IMR-90 (cell line): ENCODE measurements at regions not wholly inside any gene's neighbourhood (a gene's known extent, or its start where the extent isn't known, plus 50 kb on each side); places are given as distances from the start of the nearest gene placed in this dataset.

Experiments
- BHLHE40 ChIP-seq: fragments of 150-350 bp; IDR thresholded peaks from 2 replicates; pipeline ENCODE4 v1.6.1; 2016; ENCODE audit warnings: mild to moderate bottlenecking, low read depth, low read length
- CEBPB ChIP-seq: IDR thresholded peaks from 2 replicates; pipeline ENCODE4 v1.6.1; 2012; ENCODE audit warnings: low read depth, low read length, improper control_type of control experiment
- FOS ChIP-seq: fragments of 150-350 bp; IDR thresholded peaks from 2 replicates; pipeline ENCODE4 v1.6.1; 2016; ENCODE audit warnings: low read depth, low read length
- MAZ ChIP-seq: IDR thresholded peaks from 2 replicates; pipeline ENCODE4 v1.6.1; 2012; ENCODE audit warnings: low read depth, mild to moderate bottlenecking, low read length, improper control_type of control experiment, moderate library complexity, borderline replicate concordance
- NFE2L2 ChIP-seq: fragments of 150-350 bp; IDR thresholded peaks from 2 replicates; pipeline ENCODE4 v1.6.1; 2016; ENCODE audit warnings: low read depth, mild to moderate bottlenecking, low read length
- POLR2A ChIP-seq: IDR thresholded peaks from 2 replicates; pipeline ENCODE4 v1.6.1; 2012; ENCODE audit warnings: mild to moderate bottlenecking, low read depth, low read length
- RAD21 ChIP-seq: IDR thresholded peaks from 2 replicates; pipeline ENCODE4 v1.6.1; 2012; ENCODE audit warnings: low read length, improper control_type of control experiment
- RCOR1 ChIP-seq: IDR thresholded peaks from 2 replicates; pipeline ENCODE4 v1.6.1; 2012; ENCODE audit warnings: mild to moderate bottlenecking, low read length, improper control_type of control experiment; ENCODE audit not compliant: insufficient replicate concordance
- SMC3 ChIP-seq: fragments of 150-350 bp; IDR thresholded peaks from 2 replicates; pipeline ENCODE4 v1.6.1; 2016; ENCODE audit warnings: low read depth, mild to moderate bottlenecking, antibody characterized with exemption, low read length, moderate library complexity
- TF ChIP-seq, protein P1 (sequence below): conservative IDR thresholded peaks from 2 replicates; pipeline ENCODE4 v1.5.1; 2012; ENCODE audit warnings: mild to moderate bottlenecking, low read depth, low read length, improper control_type of control experiment

DNA sequence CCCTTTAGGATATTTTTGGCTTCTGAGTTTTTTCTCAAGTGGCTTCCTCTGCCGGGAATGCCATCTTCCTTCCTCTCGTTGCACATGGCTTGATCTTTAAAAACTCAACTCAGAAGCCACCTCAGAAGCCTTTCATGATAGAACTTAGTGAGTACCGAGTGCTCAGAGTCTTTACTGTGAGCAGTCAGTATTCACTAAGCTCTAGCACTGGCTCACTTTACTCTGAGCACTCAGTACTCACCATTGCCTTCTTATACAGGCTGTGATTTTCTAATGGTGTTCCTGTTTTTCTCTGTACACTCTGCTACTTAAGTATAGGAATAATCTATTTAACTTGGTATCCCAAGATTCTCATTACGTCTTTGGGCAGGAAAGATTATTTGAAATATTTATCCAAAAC lies 116.2 kb downstream of the PFDN4 start:
- no peak for TF ChIP-seq SMC3
- TF ChIP-seq MAZ, result no peak
- no peak for TF ChIP-seq NFE2L2
- TF ChIP-seq, protein P1, sequence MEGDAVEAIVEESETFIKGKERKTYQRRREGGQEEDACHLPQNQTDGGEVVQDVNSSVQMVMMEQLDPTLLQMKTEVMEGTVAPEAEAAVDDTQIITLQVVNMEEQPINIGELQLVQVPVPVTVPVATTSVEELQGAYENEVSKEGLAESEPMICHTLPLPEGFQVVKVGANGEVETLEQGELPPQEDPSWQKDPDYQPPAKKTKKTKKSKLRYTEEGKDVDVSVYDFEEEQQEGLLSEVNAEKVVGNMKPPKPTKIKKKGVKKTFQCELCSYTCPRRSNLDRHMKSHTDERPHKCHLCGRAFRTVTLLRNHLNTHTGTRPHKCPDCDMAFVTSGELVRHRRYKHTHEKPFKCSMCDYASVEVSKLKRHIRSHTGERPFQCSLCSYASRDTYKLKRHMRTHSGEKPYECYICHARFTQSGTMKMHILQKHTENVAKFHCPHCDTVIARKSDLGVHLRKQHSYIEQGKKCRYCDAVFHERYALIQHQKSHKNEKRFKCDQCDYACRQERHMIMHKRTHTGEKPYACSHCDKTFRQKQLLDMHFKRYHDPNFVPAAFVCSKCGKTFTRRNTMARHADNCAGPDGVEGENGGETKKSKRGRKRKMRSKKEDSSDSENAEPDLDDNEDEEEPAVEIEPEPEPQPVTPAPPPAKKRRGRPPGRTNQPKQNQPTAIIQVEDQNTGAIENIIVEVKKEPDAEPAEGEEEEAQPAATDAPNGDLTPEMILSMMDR, result no peak
- no peak for TF ChIP-seq RCOR1
- TF ChIP-seq POLR2A, result no peak
- no peak for TF ChIP-seq FOS
- no peak for TF ChIP-seq RAD21
- no peak for TF ChIP-seq BHLHE40
- TF ChIP-seq CEBPB, result no peak
